HT1080 (cell line): ENCODE measurements at regions not wholly inside any gene's neighbourhood (a gene's known extent, or its start where the extent isn't known, plus 50 kb on each side); places are given as distances from the start of the nearest gene placed in this dataset.
"Not testable (repeated sequence)": the region's sequence is repeated elsewhere in the genome, so short reads cannot be mapped to it uniquely, and the experiment has no call there.

ENCODE experiments used
- DNase-seq: peaks from one replicate; pipeline ENCODE4 v3.0.0-alpha.2; 2015; ENCODE audit warnings: low read depth

- no peak for DNase-seq
These were observed 129.9 kb downstream of the GLUL start for GRCh38 chr1:182261655-182262054.

DNA sequence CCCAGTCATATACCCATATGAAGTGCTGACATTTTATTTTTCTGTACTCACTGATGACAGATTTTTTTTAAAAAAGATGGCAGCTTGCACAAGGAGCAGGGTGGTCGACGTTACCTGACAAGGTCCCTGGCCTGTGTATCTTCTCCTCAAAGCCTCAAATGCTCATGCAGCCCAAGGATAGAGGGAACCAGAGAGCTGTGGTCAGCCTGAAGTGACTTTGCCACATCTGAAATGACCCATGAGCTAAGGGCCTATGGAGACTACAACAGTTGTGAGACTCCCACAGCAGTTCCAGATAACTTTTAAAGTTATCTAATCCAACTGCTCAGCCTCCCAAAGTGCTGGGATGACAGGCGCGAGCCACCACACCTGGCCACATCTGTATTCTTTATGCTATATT lies 131.1 kb downstream of the GLUL start:
- no peak for DNase-seq

GRCh38 chr1:182259968-182260367 lies 131.6 kb downstream of the GLUL start:
- DNase-seq = no peak

- peak; percentile 79 for DNase-seq
These were observed 132.2 kb downstream of the GLUL start for GRCh38 chr1:182259229-182259872.

DNA sequence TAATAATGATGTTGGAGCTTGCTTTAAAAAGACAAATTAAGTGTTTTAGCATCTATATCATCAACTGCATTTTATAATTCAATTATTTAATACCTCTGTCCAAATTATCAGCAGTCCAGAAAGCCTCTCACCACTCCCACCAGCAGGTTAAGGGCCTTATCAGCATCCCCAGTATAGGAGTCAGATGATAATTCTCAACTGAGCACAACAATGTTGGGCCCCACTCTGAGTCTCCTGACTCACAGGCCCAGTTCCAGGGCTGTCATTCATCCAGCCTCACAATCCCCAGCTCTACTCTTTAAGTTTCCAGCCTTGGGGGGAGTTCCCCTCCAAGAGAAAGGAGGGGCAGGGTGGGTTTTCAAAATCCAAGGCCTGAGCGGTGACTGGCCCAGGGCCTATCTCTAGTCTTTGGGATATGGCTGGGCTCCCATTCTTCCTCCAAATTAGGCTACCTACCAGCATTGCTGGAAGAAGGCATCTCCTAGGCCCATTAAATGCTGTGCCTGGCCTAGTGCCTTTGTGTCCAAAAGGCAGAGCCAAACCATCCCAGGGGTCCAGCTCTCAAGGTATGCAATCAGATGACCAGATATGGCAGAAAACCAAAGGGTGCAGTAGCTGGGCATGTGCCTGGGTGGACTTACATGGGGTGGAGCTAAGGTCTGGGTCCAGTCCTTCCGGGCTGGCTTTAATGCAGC lies 134.1 kb downstream of the GLUL start:
- DNase-seq = no peak

GRCh38 chr1:182256931-182257330 lies 134.7 kb downstream of the GLUL start:
- DNase-seq = no peak

DNA sequence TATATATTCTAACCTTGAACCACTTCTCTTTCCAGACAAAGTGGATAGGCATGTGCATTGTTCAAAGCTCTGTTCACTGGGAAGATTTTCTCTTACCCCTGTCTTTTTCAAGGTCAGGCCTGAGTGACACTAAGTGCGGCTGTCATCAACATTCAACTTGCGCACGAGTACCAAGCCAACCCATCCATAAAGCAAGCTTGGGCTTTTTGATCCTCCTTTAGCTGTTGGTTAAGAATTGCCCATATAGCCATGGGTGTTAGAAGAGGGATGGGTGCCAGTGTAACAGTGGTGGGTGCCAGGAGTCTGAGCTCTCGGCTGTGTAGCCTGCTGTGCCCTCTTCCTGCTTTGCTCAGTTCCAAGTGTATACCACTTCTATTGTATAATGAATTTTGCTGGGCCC lies 136.1 kb downstream of the GLUL start:
- no peak for DNase-seq

GRCh38 chr1:182253319-182253860 lies 138.2 kb downstream of the GLUL start:
- DNase-seq = no peak

- DNase-seq = no peak
These were observed 140.0 kb downstream of the GLUL start for GRCh38 chr1:182251561-182251960.

GRCh38 chr1:182249201-182249676 lies 142.4 kb downstream of the GLUL start:
- peak; percentile 27 for DNase-seq

DNA sequence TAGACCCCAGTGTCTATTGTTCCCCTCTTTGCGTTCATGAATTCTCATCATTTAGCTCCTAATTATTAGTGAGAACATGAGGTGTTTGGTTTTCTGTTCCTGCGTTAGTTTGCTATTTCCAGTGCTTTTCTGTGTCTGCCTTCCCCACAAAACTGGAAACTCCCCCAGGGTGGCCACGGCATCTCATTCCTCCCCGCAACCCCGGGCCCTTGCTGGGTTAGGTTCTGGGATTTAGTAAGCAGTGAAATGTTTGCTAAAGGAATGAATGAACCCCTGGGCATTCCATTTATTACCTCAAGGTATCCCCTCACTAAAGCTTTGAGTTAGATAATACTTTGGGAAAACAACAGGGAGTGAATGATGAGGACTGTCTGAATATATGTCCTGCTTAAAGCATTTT lies 142.9 kb downstream of the GLUL start:
- DNase-seq = no peak

DNA sequence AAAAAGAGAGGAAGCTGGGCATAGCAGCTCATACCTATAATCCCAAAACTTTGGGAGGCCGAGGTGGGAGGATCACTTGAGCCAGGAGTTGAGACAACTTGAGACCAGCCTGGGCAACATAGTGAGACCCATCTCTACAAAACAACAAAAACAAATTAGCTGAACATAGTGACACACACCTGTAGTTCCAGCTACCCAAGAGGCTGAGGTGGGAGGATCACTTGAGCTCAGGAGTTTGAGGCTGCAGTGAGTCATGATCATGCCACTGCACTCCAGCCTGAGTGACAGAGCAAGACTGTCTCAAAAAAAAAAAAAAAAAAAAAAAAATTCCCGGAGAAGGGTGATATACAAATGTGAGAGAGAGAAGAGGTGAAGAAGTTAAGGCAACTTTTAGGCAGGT lies 143.8 kb downstream of the GLUL start:
- not testable (repeated sequence) for DNase-seq

DNA sequence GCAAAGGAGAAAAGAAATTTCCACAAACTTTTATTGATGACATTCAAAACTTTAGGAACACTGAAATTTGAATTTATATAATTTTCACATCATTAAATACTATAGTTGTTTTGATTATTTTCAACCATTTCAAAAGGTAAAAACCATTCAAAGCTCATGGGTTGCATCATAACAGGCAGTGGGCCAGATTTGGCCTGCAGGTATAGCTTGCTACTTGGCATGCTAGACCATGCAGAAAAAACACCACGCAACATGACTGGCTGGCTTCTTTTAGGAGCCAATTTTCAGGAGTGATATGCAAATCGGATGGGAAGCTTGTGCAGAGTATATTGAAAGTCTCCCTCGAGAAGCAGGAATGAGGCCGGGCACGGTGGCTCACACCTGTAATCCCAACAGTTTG lies 144.8 kb downstream of the GLUL start:
- no peak for DNase-seq

- no peak for DNase-seq
These were observed 146.6 kb downstream of the GLUL start for GRCh38 chr1:182245040-182245439.

- DNase-seq = no peak
These were observed 147.1 kb downstream of the GLUL start for GRCh38 chr1:182244451-182244850.

- no peak for DNase-seq
These were observed 148.9 kb downstream of the GLUL start for GRCh38 chr1:182242641-182243040.

- DNase-seq = no peak
These were observed 151.5 kb downstream of the GLUL start for GRCh38 chr1:182240085-182240484.

GRCh38 chr1:182238421-182238820 lies 153.2 kb downstream of the GLUL start:
- DNase-seq = no peak

GRCh38 chr1:182237329-182237728 lies 154.3 kb downstream of the GLUL start:
- no peak for DNase-seq

GRCh38 chr1:182236651-182237077 lies 154.9 kb downstream of the GLUL start:
- DNase-seq = no peak

DNA sequence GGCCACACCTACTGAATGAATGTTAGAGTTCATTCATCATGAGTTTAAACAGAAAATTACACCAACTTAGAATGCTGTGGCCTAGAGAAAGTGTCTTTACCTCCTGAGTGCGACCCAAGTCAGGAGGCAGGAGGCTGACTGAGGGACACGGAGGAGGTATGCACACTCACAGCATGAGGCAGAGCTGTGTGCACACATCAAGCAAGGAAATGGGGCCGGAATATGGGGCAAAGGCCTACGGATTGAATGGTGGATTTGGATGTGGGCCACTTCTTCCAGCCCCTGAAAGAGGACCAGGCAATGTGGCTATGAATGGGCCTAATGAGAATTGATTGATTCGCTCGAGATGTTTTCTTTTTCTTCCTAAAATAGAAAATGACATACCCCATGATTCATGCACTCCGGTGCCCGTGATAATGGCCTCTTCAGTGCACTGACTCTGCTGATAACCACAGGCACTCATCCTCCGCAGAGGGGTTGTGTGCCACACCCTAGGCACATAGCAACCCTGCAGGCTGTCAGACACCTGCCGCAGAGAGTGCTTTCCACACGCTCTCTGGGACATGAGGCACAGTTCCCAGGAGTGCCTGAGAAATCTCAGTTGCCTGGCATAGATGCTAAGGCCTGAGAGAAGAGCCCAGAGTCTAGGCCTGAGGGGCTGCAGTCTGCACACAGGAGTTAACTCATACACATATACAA lies 155.5 kb downstream of the GLUL start:
- DNase-seq = peak; percentile 86

- DNase-seq = no peak
These were observed 156.0 kb downstream of the GLUL start for GRCh38 chr1:182235604-182235951.
